ENCODE measurements at regions not wholly inside any gene's neighbourhood (a gene's known extent, or its start where the extent isn't known, plus 50 kb on each side); places are given as distances from the start of the nearest gene placed in this dataset.

DNA sequence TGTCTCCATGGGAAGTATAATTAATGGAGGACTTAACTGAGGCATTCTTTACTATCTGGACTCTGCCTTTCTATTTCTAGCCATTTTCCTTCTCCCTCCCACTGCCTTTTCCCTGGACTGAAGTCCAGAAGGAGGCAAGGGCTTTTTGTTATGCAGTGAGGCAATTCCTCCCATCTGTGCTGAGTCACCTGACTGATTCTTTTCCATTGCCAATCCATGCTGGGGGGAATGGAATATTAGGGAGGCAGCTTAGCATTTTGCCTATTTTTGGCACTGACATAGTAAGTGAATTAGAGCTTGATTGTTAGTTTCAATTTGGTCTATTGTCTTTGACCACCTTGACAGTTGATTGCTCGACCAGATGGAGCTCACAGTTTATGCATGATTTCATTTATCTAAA is 1000.6 kb upstream of the PRMT6 start:
- Histone ChIP-seq H3K9me3 (ENCODE audit: insufficient read depth, low read length) (no peaks in the 10 kb centered on the region), H2AFZ (ENCODE audit: low read depth, low read length) (no peak overlapping the region), H4K20me1 (ENCODE audit: insufficient read depth, low read length) (no peaks in the 10 kb centered on the region), H3K4me1 (ENCODE audit: low read length) (no peaks in the 10 kb centered on the region), H3K36me3 (replicated peaks; ENCODE audit: low read depth, low read length) (no peaks in the 10 kb centered on the region), H3K79me2 (ENCODE audit: low read length) (no peaks in the 10 kb centered on the region), H3K27ac (ENCODE audit: low read length) (no peak overlapping the region), H3K4me2 (ENCODE audit: low read length) (no peak overlapping the region), H3K27me3 (ENCODE audit: low read depth, low read length) (no peaks in the 10 kb centered on the region), H3K4me3 (ENCODE audit: low read length) (no peak overlapping the region), H3K9ac (ENCODE audit: low read length) (no peak overlapping the region)
- TF ChIP-seq, protein P1, sequence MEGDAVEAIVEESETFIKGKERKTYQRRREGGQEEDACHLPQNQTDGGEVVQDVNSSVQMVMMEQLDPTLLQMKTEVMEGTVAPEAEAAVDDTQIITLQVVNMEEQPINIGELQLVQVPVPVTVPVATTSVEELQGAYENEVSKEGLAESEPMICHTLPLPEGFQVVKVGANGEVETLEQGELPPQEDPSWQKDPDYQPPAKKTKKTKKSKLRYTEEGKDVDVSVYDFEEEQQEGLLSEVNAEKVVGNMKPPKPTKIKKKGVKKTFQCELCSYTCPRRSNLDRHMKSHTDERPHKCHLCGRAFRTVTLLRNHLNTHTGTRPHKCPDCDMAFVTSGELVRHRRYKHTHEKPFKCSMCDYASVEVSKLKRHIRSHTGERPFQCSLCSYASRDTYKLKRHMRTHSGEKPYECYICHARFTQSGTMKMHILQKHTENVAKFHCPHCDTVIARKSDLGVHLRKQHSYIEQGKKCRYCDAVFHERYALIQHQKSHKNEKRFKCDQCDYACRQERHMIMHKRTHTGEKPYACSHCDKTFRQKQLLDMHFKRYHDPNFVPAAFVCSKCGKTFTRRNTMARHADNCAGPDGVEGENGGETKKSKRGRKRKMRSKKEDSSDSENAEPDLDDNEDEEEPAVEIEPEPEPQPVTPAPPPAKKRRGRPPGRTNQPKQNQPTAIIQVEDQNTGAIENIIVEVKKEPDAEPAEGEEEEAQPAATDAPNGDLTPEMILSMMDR (IDR thresholded peaks at IDR 0.05; ENCODE audit: low read depth, low read length): no peak
- no peak for TF ChIP-seq EZH2phosphoT487 (IDR thresholded peaks at IDR 0.05; ENCODE audit: low read depth)

DNA sequence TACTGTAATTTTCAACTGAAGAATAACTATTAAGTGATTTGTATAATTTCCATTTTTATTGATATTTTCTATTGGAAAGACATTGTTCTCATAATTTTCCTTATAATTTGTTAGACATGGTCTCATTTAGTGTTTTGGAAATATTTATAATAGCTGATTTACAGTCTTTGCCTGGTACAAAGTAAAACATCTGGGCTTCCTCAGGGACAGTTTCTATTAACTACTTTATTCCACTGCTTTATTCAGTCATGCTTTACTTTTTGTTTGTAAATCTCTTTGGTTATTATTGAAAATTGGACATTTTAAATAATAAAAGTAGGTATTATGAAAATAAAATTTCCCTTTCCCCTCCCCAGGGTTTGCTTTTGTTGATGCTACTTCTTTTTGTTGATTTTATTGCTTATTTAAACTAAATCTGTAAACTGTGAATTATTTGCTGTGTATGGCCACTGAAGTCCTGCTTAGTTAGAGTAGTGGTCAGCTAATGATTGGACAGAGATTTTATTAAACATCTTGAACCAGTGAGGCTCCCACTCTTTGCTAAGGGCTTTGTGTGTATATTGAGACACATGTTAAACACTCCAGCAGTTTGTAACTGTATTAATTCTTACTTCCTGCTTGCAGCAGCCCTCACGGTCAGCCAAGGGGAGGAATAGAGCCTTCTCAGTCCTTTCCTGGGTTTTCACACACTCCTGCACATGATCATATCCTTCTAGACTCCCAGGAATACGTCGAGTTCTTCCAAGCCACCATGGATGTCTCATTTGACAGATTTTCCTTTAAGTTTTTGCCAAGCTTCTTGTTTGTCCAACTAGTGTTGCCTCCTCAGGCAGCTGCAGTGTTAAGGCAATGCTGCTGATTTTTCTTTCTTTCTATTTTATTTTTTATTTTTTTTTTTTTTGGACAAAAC is 994.6 kb upstream of the PRMT6 start:
- TF ChIP-seq EZH2phosphoT487 (IDR thresholded peaks at IDR 0.05; ENCODE audit: low read depth): no peak
- TF ChIP-seq, protein P1 (IDR thresholded peaks at IDR 0.05; ENCODE audit: low read depth, low read length): no peak
- H4K20me1 ChIP-seq (ENCODE audit: insufficient read depth, low read length): no peaks in the 10 kb centered on the region
- no peaks in the 10 kb centered on the region for H3K79me2 ChIP-seq (ENCODE audit: low read length)
- H3K9me3 ChIP-seq (ENCODE audit: insufficient read depth, low read length): no peaks in the 10 kb centered on the region
- peak overlapping the region; percentile 92 for H2AFZ ChIP-seq (ENCODE audit: low read depth, low read length)
- H3K27ac ChIP-seq (ENCODE audit: low read length): no peak overlapping the region
- no peaks in the 10 kb centered on the region for H3K27me3 ChIP-seq (ENCODE audit: low read depth, low read length)
- H3K9ac ChIP-seq (ENCODE audit: low read length): no peak overlapping the region
- peak overlapping the region; percentile 24; the same call in 1 of the 2 replicates for H3K4me2 ChIP-seq (ENCODE audit: low read length)
- no peak overlapping the region for H3K4me3 ChIP-seq (ENCODE audit: low read length)
- H3K36me3 ChIP-seq (replicated peaks; ENCODE audit: low read depth, low read length): no peaks in the 10 kb centered on the region
- H3K4me1 ChIP-seq (ENCODE audit: low read length): no peaks in the 10 kb centered on the region

DNA sequence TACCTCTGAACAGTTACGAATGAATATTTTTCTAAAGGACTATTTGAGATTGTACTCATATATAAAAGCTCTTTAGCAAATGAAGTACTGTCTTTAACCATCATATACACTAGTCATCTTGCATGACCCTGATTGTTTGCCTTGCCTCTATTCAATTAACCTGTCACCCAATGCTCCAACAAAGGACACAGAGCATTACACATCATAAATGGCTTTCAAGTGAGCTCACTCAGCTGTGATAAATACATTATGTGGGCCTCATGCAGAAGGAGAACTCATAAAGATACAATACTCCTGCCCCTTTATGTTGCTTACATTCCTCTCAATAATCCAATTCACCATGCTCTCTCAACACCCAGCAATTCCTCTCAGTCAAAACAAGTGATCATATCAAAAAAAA is 993.0 kb upstream of the PRMT6 start:
- no peaks in the 10 kb centered on the region for H3K36me3 ChIP-seq (replicated peaks; ENCODE audit: low read depth, low read length)
- TF ChIP-seq, protein P1 (IDR thresholded peaks at IDR 0.05; ENCODE audit: low read depth, low read length): no peak
- TF ChIP-seq EZH2phosphoT487 (IDR thresholded peaks at IDR 0.05; ENCODE audit: low read depth): no peak

DNA sequence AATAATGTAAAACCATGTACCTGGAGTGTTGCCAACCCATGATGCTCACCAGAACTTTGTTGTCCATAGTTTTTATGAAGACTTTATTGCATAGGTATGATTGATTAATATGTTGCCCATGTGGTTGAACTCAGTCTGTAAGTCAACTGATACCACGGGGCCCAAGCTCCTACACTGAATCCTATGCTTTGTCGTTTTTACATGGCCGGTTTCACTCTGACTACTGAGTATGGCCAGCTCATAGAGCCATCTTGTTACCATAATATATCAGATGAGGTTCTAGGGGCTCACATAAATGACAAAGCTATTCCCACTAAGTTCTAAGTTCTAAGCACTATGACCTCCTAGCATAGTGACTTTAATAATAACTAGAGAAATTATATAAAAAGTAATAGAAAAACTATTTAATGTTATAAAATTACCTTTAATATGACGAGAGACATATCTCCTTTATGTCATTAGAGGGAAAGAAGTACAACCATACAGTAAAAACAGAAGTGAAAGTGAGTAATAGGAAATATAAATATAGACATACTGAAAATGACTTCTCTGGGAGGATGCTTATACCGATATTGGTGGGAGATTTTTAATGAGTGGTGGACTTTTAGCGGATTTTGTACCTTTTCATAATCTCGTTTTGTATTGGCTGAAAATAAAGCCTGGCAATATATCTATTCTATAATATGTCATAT is 983.4 kb upstream of the PRMT6 start:
- H2AFZ ChIP-seq (ENCODE audit: low read depth, low read length): no peak overlapping the region
- TF ChIP-seq EZH2phosphoT487 (IDR thresholded peaks at IDR 0.05; ENCODE audit: low read depth): no peak
- TF ChIP-seq, protein P1 (IDR thresholded peaks at IDR 0.05; ENCODE audit: low read depth, low read length): no peak
- H4K20me1 ChIP-seq (ENCODE audit: insufficient read depth, low read length): no peaks in the 10 kb centered on the region
- no peaks in the 10 kb centered on the region for H3K79me2 ChIP-seq (ENCODE audit: low read length)
- no peak overlapping the region for H3K4me3 ChIP-seq (ENCODE audit: low read length)
- no peaks in the 10 kb centered on the region for H3K36me3 ChIP-seq (replicated peaks; ENCODE audit: low read depth, low read length)
- peak overlapping the region; percentile 6; the same call in 1 of the 2 replicates for H3K27ac ChIP-seq (ENCODE audit: low read length)
- H3K9ac ChIP-seq (ENCODE audit: low read length): no peak overlapping the region
- 0 out of 2 replicates have a peak overlapping the region, but pooled peaks have one; percentile 7 for H3K4me2 ChIP-seq (ENCODE audit: low read length)
- no peaks in the 10 kb centered on the region for H3K27me3 ChIP-seq (ENCODE audit: low read depth, low read length)
- peaks cover 6% of the 10 kb centered on the region; the same call in 1 of the 2 replicates for H3K4me1 ChIP-seq (ENCODE audit: low read length)
- peaks cover 3% of the 10 kb centered on the region; the same call in 1 of the 2 replicates for H3K9me3 ChIP-seq (ENCODE audit: insufficient read depth, low read length)

More for the DNA sequence above, 993.0 kb upstream of the PRMT6 start:
- no peaks in the 10 kb centered on the region for H3K79me2 ChIP-seq (ENCODE audit: low read length)
- no peak overlapping the region for H3K4me3 ChIP-seq (ENCODE audit: low read length)
- no peak overlapping the region for H2AFZ ChIP-seq (ENCODE audit: low read depth, low read length)
- H3K9ac ChIP-seq (ENCODE audit: low read length): no peak overlapping the region
- H3K4me2 ChIP-seq (ENCODE audit: low read length): no peak overlapping the region
- no peak overlapping the region for H3K27ac ChIP-seq (ENCODE audit: low read length)
- H3K27me3 ChIP-seq (ENCODE audit: low read depth, low read length): no peaks in the 10 kb centered on the region
- H3K9me3 ChIP-seq (ENCODE audit: insufficient read depth, low read length): no peaks in the 10 kb centered on the region
- H4K20me1 ChIP-seq (ENCODE audit: insufficient read depth, low read length): no peaks in the 10 kb centered on the region
- H3K4me1 ChIP-seq (ENCODE audit: low read length): no peaks in the 10 kb centered on the region

All from OCI-LY3 (cell line).